ENCODE measurements at regions not wholly inside any gene's neighbourhood (a gene's known extent, or its start where the extent isn't known, plus 50 kb on each side); places are given as distances from the start of the nearest gene placed in this dataset.

DNA sequence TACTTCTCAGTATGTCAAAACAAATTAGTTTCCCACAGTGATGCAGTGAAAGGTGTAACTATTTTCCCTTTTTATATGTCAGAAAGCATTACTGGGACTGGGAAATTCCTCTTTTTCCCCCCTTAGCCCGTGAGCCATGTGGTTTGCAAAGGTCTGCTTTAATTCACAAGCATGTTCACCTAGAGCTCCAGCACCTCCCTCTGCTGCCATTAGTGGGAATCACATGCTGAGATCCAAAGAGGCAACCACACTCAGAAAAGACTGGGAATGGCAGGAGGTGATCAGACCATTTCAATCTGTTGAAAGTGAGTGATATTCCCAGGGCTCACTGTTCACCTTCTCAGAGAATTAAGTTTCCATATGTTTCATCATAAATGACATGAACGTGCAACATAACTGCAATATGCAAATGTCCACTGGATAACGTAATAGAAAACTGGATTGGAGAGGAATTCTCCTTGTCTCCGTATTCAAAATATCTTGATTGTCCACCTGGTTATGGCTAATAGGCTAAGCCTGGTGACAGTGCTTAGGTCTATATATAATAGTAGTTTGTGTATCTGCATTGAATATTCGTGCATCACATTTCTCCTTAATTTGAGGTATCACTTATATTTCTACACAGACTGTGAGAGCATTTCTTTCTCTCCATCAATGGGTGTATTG is 703.5 kb upstream of the WWC1 start:
- H3K4me1 ChIP-seq (ENCODE audit: control insufficient read depth in 2 of 2, insufficient read depth in 2 of 2, low read length in 2 of 2): no peaks in the 10 kb centered on the region
- no peaks in the 10 kb centered on the region for H3K36me3 ChIP-seq (replicated peaks in 1 of 2; ENCODE audit: control extremely low read depth in 1 of 2, control insufficient read depth in 1 of 2, extremely low read depth in 1 of 2, insufficient read depth in 2 of 2, low read length in 1 of 2)
- no peak overlapping the region for H3K4me3 ChIP-seq (ENCODE audit: control extremely low read depth in 1 of 5, extremely low read depth in 1 of 5, insufficient read depth in 1 of 5, low read depth in 2 of 5, low read length in 4 of 5)
- TF ChIP-seq EZH2 (IDR thresholded peaks at IDR 0.05; ENCODE audit: borderline replicate concordance, insufficient read depth, low read depth, low read length, poor library complexity, severe bottlenecking) (no peak), CTCF (IDR thresholded peaks at IDR 0.05) (no peak)
- no peak overlapping the region for H3K4me2 ChIP-seq (replicated peaks; ENCODE audit: low read depth, low read length, poor library complexity, severe bottlenecking)
- WGBS (ENCODE audit: insufficient coverage): 93% methylated on average over 2 of the region's 5 CpGs
- H3K9ac ChIP-seq (ENCODE audit: low read length): no peak overlapping the region
- DNase-seq: no peak
- no peak overlapping the region for H3K27ac Mint-ChIP-seq
- H3K27ac ChIP-seq (ENCODE audit: low read length in 2 of 2): no peak overlapping the region
- peaks cover 0 to 2% (median 0%) of the 10 kb centered on the region in 3 donors for H3K9me3 ChIP-seq (ENCODE audit: control extremely low read depth in 1 of 3, control insufficient read depth in 2 of 3, insufficient read depth in 1 of 3, low read length in 2 of 3)
- H4K20me1 ChIP-seq (ENCODE audit: control insufficient read depth, insufficient read depth, low read length, poor library complexity, severe bottlenecking): no peaks in the 10 kb centered on the region
- ChIA-PET POLR2A (no interaction called here), CTCF (no interaction called here)
- intact Hi-C loops (cut with micrococcal nuclease): no loop called here
- ATAC-seq (ENCODE audit: low read depth): no peak
- no peak overlapping the region for H2AFZ ChIP-seq (ENCODE audit: insufficient read depth, low read depth, low read length, poor library complexity, severe bottlenecking)
- no peaks in the 10 kb centered on the region for H3K27me3 ChIP-seq (replicated peaks in 1 of 4; ENCODE audit: control extremely low read depth in 1 of 4, control insufficient read depth in 3 of 4, insufficient read depth in 4 of 4, low read length in 3 of 4)
- H3K4me1 Mint-ChIP-seq: no peaks in the 10 kb centered on the region
- no peak overlapping the region for H3K4me3 Mint-ChIP-seq
- no peaks in the 10 kb centered on the region for H3K27me3 Mint-ChIP-seq
- H3K79me2 ChIP-seq (ENCODE audit: control insufficient read depth, insufficient read depth, low read length): no peaks in the 10 kb centered on the region
- no peaks in the 10 kb centered on the region for H3K9me3 Mint-ChIP-seq (ENCODE audit: insufficient read depth)

- no peak overlapping the region for H3K4me2 ChIP-seq (replicated peaks; ENCODE audit: low read depth, low read length, poor library complexity, severe bottlenecking)
- no peak overlapping the region for H3K9ac ChIP-seq (ENCODE audit: low read length)
- WGBS (ENCODE audit: insufficient coverage): 95% methylated on average over 2 of the region's 4 CpGs
- Mint-ChIP-seq H3K27me3 (no peaks in the 10 kb centered on the region), H3K9me3 (ENCODE audit: insufficient read depth) (no peaks in the 10 kb centered on the region), H3K4me1 (no peaks in the 10 kb centered on the region), H3K27ac (no peak overlapping the region), H3K4me3 (no peak overlapping the region)
- TF ChIP-seq EZH2 (IDR thresholded peaks at IDR 0.05; ENCODE audit: borderline replicate concordance, insufficient read depth, low read depth, low read length, poor library complexity, severe bottlenecking) (no peak), CTCF (IDR thresholded peaks at IDR 0.05) (no peak)
- no peak overlapping the region for H3K27ac ChIP-seq (ENCODE audit: low read length in 2 of 2)
- ChIA-PET POLR2A (no interaction called here), CTCF (no interaction called here)
- ATAC-seq (ENCODE audit: low read depth) (no peak), DNase-seq (no peak)
- no peaks in the 10 kb centered on the region for H3K36me3 ChIP-seq (replicated peaks in 1 of 2; ENCODE audit: control extremely low read depth in 1 of 2, control insufficient read depth in 1 of 2, extremely low read depth in 1 of 2, insufficient read depth in 2 of 2, low read length in 1 of 2)
- no peaks in the 10 kb centered on the region for H3K27me3 ChIP-seq (replicated peaks in 1 of 4; ENCODE audit: control extremely low read depth in 1 of 4, control insufficient read depth in 3 of 4, insufficient read depth in 4 of 4, low read length in 3 of 4)
- H3K4me3 ChIP-seq (ENCODE audit: control extremely low read depth in 1 of 5, extremely low read depth in 1 of 5, insufficient read depth in 1 of 5, low read depth in 2 of 5, low read length in 4 of 5): no peak overlapping the region
- H4K20me1 ChIP-seq (ENCODE audit: control insufficient read depth, insufficient read depth, low read length, poor library complexity, severe bottlenecking): no peaks in the 10 kb centered on the region
- intact Hi-C loops (cut with micrococcal nuclease): no loop called here
- H2AFZ ChIP-seq (ENCODE audit: insufficient read depth, low read depth, low read length, poor library complexity, severe bottlenecking): no peak overlapping the region
- no peaks in the 10 kb centered on the region for H3K9me3 ChIP-seq (ENCODE audit: control extremely low read depth in 1 of 3, control insufficient read depth in 2 of 3, insufficient read depth in 1 of 3, low read length in 2 of 3)
- H3K79me2 ChIP-seq (ENCODE audit: control insufficient read depth, insufficient read depth, low read length): no peaks in the 10 kb centered on the region
- no peaks in the 10 kb centered on the region for H3K4me1 ChIP-seq (ENCODE audit: control insufficient read depth in 2 of 2, insufficient read depth in 2 of 2, low read length in 2 of 2)
Measured at GRCh38 chr5:167592114-167592513, 699.3 kb upstream of the WWC1 start.
